GM12891 (cell line): ENCODE measurements at regions not wholly inside any gene's neighbourhood (a gene's known extent, or its start where the extent isn't known, plus 50 kb on each side); places are given as distances from the start of the nearest gene placed in this dataset.

Experiments
- POLR2A ChIP-seq: IDR thresholded peaks from 2 replicates; pipeline ENCODE4 v1.6.1; 2011; ENCODE audit warnings: low read depth, low read length, control low read depth
- POLR2AphosphoS5 ChIP-seq: IDR thresholded peaks from 2 replicates; pipeline ENCODE4 v1.6.1; 2011; ENCODE audit warnings: low read depth, low read length, control low read depth
- TAF1 ChIP-seq: IDR thresholded peaks from 2 replicates; pipeline ENCODE4 v1.6.1; 2011; ENCODE audit warnings: low read depth, low read length, control low read depth

DNA sequence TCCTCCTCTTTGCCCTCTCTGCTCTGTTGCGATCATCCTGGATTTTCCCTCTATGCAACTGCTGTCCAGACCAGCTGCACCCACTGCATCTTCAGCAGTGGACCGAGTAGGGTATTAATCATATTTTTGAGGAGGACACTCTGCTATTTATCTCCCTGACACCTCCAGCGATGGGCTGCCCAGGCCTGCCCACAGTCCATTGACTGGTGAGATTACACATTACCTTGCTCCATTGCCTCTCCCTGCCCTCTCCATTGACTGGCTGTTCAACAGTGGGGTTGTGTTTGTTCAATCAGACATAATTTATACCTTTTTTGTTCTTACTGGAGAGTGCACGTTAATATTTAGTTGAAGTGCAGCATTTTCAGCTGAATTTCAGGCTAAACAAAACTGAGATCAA lies 559.3 kb upstream of the ARRDC4 start:
- TF ChIP-seq POLR2AphosphoS5 = no peak
- TF ChIP-seq POLR2A = no peak
- TF ChIP-seq TAF1 = no peak
